NT2/D1 (cell line): ENCODE measurements at regions not wholly inside any gene's neighbourhood (a gene's known extent, or its start where the extent isn't known, plus 50 kb on each side); places are given as distances from the start of the nearest gene placed in this dataset.

ENCODE experiments used
- YY1 ChIP-seq: IDR thresholded peaks from 2 replicates; pipeline ENCODE4 v1.6.1; 2011; ENCODE audit not compliant: insufficient read length, insufficient read depth
- ZNF274 ChIP-seq: IDR thresholded peaks from 2 replicates; pipeline ENCODE4 v1.6.1; 2011; ENCODE audit warnings: mild to moderate bottlenecking, low read depth, low read length

DNA sequence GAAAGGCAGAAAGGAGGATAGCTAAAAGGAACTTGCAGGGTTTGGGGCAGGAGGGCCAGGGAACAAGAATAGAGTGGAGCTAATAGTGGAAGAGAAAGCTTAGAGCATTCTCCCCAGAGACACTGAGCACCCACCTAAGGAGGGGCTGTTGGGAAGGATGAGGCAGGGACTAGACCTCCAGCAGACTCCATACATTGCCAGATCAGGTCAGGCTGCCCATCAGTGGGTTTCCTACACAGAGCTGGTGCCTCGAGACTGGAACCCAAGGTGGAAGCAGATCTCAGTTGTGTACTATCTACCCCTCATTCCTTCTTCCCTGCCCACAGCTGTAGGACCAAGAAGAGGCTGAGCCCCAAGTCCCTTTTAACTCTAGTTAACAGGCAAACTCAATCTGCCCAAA lies 148.5 kb downstream of the ZFP36L2 start:
- TF ChIP-seq YY1 (no peak), ZNF274 (no peak)
